Lung microvascular endothelial cell (primary cell): ENCODE measurements at regions not wholly inside any gene's neighbourhood (a gene's known extent, or its start where the extent isn't known, plus 50 kb on each side); places are given as distances from the start of the nearest gene placed in this dataset.
"Not testable (repeated sequence)": the region's sequence is repeated elsewhere in the genome, so short reads cannot be mapped to it uniquely, and the experiment has no call there.

Source experiments
- DNase-seq, 2 donors: peaks; one replicate each; pipeline versions ENCODE4 v3.0.0 to v3.0.0-alpha.2; 2010; ENCODE audit warnings: low read depth in 2 of 2

- DNase-seq: not testable (repeated sequence)
Observed at GRCh38 chr15:22134941-22135566, 54.7 kb downstream of the OR4M2 start.

- DNase-seq: not testable (repeated sequence)
Observed at GRCh38 chr15:22137572-22137971, 57.2 kb downstream of the OR4M2 start.

GRCh38 chr15:22141106-22141505 lies 60.8 kb downstream of the OR4M2 start:
- DNase-seq: not testable (repeated sequence)

GRCh38 chr15:22148109-22148508 lies 67.8 kb downstream of the OR4M2 start:
- DNase-seq: not testable (repeated sequence)

GRCh38 chr15:22158243-22158642 lies 77.9 kb downstream of the OR4M2 start:
- not testable (repeated sequence) for DNase-seq

GRCh38 chr15:22160283-22160682 lies 80.0 kb downstream of the OR4M2 start:
- not testable (repeated sequence) for DNase-seq

- not testable (repeated sequence) for DNase-seq
Observed at GRCh38 chr15:22160741-22161140, 80.4 kb downstream of the OR4M2 start.

- not testable (repeated sequence) for DNase-seq
Observed at GRCh38 chr15:22161398-22161797, 81.1 kb downstream of the OR4M2 start.

GRCh38 chr15:22163715-22164114 lies 83.4 kb downstream of the OR4M2 start:
- DNase-seq: not testable (repeated sequence)

- not testable (repeated sequence) for DNase-seq
Observed at GRCh38 chr15:22167521-22167920, 87.2 kb downstream of the OR4M2 start.

GRCh38 chr15:22173029-22173998 lies 93.0 kb downstream of the OR4M2 start:
- DNase-seq: not testable (repeated sequence)

GRCh38 chr15:22174088-22174487 lies 93.8 kb downstream of the OR4M2 start:
- DNase-seq: not testable (repeated sequence)

- not testable (repeated sequence) for DNase-seq
Observed at GRCh38 chr15:22177965-22178364, 97.6 kb downstream of the OR4M2 start.

- not testable (repeated sequence) for DNase-seq
Observed at GRCh38 chr15:22178438-22178837, 98.1 kb downstream of the OR4M2 start.

- DNase-seq: not testable (repeated sequence)
Observed at GRCh38 chr15:22179043-22179442, 98.7 kb downstream of the OR4M2 start.

GRCh38 chr15:22180611-22181010 lies 100.3 kb downstream of the OR4M2 start:
- DNase-seq: not testable (repeated sequence)

GRCh38 chr15:22184678-22185077 lies 104.4 kb downstream of the OR4M2 start:
- DNase-seq: not testable (repeated sequence)

GRCh38 chr15:22186846-22187532 lies 106.7 kb downstream of the OR4M2 start:
- DNase-seq: not testable (repeated sequence)

GRCh38 chr15:22191818-22192217 lies 111.5 kb downstream of the OR4M2 start:
- not testable (repeated sequence) for DNase-seq

GRCh38 chr15:22194739-22195617 lies 114.7 kb downstream of the OR4M2 start:
- DNase-seq: not testable (repeated sequence)

- not testable (repeated sequence) for DNase-seq
Observed at GRCh38 chr15:22196423-22196822, 116.1 kb downstream of the OR4M2 start.
